ENCODE measurements at regions not wholly inside any gene's neighbourhood (a gene's known extent, or its start where the extent isn't known, plus 50 kb on each side); places are given as distances from the start of the nearest gene placed in this dataset.
"Not testable (repeated sequence)": the region's sequence is repeated elsewhere in the genome, so short reads cannot be mapped to it uniquely, and the experiment has no call there.

DNA sequence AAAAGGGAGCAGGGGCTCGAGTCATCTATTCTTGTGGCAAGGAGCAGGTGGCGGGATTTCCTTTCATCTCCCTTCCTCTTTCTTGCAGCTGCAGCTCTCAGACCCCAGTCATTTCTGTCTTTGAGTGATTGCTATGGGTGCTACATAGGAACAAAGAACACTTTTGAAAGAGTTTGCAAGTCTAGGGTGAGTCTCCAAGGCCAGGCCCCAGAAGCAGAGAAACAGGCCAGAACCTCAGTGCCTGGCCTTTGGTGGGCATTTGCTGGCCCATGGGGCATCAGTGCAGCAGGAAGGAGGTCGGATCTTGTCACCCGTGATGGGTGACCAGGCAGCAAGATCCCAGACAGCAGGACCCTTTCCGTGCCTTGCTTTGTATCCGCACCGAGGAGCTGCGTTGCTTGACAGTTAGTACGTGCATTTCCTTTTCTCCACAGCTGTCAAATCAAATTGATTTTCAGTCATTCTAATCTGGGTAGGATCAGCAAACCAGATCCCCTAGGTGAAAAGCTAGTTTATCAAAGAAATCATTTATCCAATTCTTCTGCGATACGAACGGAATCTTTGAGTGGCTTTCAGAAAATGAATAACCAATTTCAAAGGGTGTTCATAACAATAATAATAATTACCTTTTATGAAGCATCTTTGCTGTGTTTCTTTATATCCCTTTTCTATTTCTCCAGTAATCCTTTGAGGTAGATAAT lies 244.6 kb upstream of the MAF start:
- no peak for DNase-seq

- DNase-seq = no peak
Measured at GRCh38 chr16:79844603-79845002, 244.1 kb upstream of the MAF start.

DNA sequence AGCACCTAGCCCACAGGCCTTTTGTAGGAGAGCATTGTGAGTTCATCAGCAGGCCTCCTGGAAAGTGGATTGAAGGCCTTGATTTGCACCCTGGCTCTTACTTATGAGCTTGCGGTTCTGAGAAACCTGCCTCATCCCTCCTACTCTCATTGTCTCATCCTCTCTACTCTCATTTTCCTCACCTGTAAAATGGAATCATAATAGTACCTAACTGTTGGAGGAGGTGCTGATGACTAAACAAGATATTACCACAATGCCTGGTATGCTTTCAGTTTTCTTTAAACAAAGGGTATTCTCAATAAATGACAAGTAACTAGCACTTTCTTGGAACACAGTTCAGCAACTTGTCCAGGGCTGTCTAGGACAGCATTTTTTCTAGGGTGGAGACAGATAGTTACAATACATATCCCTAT lies 243.1 kb upstream of the MAF start:
- DNase-seq = no peak

GRCh38 chr16:79843145-79843544 lies 242.6 kb upstream of the MAF start:
- DNase-seq = no peak

DNA sequence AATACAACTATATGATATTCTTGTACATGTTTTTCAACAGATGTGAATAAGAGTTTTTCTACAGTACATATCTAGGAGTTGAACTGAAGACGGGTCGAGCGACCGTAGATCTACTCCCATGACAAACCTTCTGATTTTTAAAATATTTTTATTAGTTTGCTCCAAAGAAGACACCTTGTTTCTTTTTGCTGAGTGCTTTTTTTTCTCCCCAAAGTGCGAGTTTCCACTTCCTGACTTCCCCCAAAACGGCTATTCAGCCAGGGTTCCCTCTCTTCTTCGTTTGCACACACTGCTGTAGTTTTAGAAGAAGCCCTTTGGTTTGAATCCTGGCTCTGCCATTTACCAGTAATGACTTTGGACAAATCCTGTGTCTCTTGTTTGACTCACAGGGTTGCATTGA lies 241.7 kb upstream of the MAF start:
- DNase-seq = no peak

DNA sequence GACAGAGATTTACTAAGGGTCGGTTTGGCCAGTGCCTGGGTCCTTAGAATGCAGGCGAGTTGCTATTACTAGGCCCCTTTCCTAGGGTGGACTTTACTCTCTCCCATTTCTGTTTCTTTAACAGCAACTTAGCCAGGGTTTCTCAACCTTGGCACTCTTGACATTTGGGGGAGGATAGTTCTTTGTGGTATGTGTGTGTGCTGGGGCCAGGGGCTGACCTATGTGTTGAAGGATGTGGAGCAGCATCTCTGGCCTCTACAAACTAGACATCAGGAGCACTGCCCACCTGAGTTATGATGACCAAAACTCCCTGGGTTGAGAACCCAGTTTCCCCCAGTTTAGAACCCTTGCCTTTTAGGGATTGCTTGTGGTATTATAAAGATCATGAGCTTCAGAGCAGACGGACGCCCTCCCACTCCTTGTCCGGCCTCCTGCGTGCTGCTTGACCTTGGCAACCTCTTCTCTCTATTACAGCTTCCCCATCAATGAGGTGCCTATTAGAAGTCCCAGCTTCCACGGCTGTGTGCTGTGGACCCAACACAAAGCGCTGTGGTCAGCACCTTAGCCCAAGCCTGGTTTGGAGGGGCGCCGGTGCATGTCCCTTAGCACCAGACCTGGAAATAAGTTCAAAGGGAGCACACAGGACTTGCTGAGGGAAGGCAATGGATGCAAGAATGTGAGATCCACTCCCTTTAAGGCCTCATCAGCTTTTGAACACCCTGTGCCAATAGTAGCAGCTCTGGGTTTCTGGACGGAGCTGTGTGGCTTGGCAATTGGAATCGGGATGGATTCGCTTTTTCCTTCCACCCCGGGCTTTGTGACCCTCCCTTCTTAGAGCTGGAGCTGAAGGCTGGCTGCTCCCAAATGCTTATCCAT lies 239.2 kb upstream of the MAF start:
- DNase-seq = no peak

GRCh38 chr16:79838496-79839259 lies 238.1 kb upstream of the MAF start:
- no peak for DNase-seq

DNA sequence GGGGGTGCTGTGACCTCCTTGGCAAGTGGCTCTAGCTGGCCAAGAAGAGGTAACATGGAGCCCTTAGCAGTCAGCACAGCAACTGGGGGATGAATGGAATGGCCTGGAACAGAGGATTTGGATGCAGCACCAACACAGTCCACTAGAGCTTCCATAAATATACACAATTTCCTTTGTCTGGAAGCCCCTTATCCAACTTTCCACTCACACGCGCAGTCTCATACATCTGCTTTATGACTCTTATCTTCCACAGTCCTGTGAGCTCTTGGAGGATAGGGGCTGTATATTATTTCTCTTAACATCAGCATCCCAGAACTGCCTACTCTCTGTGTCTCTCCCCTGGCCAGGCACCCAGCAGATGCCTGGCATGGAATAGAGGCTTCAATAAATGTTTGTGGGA lies 235.6 kb upstream of the MAF start:
- no peak for DNase-seq

- no peak for DNase-seq
Measured at GRCh38 chr16:79835194-79835593, 234.7 kb upstream of the MAF start.

DNA sequence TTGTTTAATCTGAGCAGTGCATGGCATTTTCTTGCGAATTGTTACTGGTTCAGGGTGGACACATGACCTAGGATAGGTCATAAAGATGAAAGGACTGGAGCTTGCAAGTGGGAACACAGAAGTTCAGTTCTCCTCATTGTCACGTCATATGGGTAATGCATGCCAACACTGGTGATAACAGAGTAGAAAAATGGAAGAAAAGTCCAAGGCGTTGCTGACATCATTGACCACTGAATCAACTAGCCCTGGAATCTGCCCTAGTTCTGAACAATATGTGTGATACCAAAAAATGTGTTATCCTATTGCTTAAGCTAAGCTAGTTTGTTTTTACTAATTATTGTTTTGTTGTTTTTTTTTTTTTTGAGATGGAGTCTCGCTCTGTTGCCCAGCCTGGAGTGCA lies 234.2 kb upstream of the MAF start:
- no peak for DNase-seq

GRCh38 chr16:79834003-79834402 lies 233.5 kb upstream of the MAF start:
- DNase-seq = not testable (repeated sequence)

DNA sequence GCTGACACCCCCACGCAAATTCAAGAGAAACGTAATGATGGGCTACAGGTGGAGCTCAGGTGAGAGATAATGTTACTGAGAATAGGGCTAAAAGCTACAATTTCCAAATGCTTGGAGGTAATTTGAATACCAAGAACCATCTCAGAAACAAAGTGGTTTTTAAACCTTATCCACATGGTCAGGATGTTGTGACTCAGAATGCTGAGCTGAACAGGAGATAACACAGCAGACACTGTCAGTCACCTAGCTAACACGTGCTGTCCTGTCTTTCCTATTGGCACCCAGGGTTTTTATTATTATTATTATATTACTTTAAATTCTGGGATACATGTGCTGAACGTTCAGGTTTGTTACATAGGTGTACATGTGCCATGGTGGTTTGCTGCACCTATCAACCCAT lies 233.0 kb upstream of the MAF start:
- DNase-seq = no peak

GRCh38 chr16:79826732-79827475 lies 226.4 kb upstream of the MAF start:
- DNase-seq = no peak

GRCh38 chr16:79825002-79825401 lies 224.5 kb upstream of the MAF start:
- no peak for DNase-seq

GRCh38 chr16:79823639-79824038 lies 223.1 kb upstream of the MAF start:
- no peak for DNase-seq

GRCh38 chr16:79821911-79822310 lies 221.4 kb upstream of the MAF start:
- peak; percentile 16 for DNase-seq

GRCh38 chr16:79816081-79816497 lies 215.6 kb upstream of the MAF start:
- no peak for DNase-seq

DNA sequence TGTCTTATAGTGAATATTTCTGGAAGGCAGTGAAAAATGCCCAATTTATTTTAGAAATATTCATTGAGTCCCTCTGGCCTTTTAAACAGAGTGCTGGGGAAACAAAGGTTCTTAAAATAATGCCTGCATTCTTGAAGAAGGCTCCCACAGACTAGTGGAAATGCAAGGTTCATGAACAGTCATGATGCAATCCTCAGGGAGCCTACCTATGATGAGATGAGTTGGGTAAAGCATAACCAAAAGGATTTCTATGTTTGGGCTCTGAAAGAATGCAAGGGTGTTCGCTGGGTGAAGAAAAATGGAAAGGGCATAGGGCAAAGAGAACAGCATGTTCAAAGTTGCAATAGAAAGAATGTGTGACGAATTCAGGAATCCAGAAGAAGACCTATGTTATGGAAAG lies 214.5 kb upstream of the MAF start:
- DNase-seq = no peak

- DNase-seq = no peak
Measured at GRCh38 chr16:79814124-79814523, 213.6 kb upstream of the MAF start.

- no peak for DNase-seq
Measured at GRCh38 chr16:79811541-79811940, 211.0 kb upstream of the MAF start.

- DNase-seq = no peak
Measured at GRCh38 chr16:79810449-79811189, 210.1 kb upstream of the MAF start.

DNA sequence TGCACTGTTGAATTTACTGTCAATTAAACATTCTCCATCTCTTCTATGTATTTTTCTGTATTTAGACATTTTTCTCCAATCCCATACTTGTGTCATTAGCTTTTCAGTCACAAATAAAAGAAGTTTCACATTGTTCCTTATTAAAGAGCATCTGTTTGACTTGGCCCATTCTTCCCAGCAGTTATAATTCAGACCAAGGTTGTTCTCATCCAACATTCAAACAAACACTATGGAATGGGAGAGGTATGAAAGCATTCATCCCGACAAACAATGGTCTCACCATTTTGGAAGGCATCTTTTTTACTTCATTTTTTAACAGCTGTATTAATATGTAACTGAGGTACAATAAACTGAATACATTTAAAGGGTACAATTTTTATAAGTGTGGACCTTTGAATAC lies 208.8 kb upstream of the MAF start:
- DNase-seq = no peak

Measured in NCI-H748 treated with DMSO at 0.1 percent for 48 hours (cell line).